ENCODE measurements at regions not wholly inside any gene's neighbourhood (a gene's known extent, or its start where the extent isn't known, plus 50 kb on each side); places are given as distances from the start of the nearest gene placed in this dataset.

DNA sequence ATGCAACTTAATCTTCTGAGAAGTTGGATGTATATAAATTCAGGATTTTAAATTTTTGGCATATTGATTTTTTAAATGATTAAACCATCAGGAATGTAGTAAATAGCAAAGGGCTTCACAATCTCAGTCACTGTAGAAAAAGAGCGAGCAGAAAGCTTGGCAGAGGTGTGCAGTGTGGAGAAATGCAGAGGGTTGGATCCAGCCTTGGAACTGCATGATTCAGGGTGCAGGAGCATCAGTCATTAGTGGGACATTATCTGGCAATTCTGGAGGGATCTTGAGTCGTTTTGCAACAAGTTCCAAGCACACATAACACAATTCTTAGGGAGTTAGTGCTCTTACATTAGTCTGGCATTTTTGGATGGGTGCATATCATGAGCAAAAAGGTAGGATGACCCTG, 267.9 kb downstream of the PLA2G4A start:
- ChIA-PET POLR2A (no interaction called here), CTCF (no interaction called here)
- H3K27me3 Mint-ChIP-seq (ENCODE audit: low read depth), result no peaks in the 10 kb centered on the region
- no peak overlapping the region for H3K27ac Mint-ChIP-seq
- no peak overlapping the region for H3K4me3 Mint-ChIP-seq
- ATAC-seq (no peak), DNase-seq (no peak)
- H3K4me1 Mint-ChIP-seq (ENCODE audit: low read depth), result peaks cover 8% of the 10 kb centered on the region
- H3K36me3 Mint-ChIP-seq (ENCODE audit: low read depth), result peaks cover 8% of the 10 kb centered on the region
- no peaks in the 10 kb centered on the region for H3K9me3 Mint-ChIP-seq (ENCODE audit: insufficient read depth)

DNA sequence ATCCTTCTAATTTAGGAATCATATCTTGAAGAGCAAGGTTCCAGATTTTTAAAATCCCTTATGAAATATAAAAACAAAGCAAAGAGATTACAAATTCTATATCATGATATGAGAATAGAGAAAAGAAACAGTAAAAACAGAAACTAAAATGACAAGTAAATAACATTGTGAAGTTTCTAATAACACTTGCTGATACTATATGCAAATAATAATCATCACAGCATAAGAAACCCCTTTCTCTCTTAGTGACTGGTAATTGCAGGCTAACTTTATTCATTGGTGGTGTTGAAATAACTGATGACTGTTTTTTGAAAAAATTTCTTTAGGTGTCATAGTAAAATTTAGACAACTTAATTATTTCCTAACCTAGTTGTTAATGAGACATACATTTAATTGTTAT, 281.6 kb downstream of the PLA2G4A start:
- POLR2A ChIA-PET, result no interaction called here

DNA sequence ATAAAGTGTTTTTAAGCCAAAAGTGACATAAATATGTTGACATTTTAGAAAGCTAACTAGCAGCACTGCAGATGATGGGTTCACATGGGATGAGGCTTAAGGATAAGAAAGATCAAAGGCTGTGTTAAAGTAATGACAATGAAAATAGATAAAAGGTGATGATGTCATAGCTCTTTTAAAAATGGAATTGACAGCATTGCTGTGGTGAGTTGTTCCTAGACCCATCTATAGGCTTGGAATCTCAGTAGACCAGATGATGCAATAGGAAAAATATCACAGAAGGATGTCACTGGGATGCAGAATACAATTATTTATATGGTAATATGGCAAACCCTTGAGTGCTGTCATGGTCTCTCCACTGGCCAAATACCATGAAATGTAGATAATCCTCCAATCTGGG, 286.0 kb downstream of the PLA2G4A start:
- H3K27me3 Mint-ChIP-seq (ENCODE audit: low read depth), result no peaks in the 10 kb centered on the region
- H3K4me3 Mint-ChIP-seq, result no peak overlapping the region
- no peaks in the 10 kb centered on the region for H3K9me3 Mint-ChIP-seq (ENCODE audit: insufficient read depth)
- ChIA-PET POLR2A (no interaction called here), CTCF (no interaction called here)
- no peak for DNase-seq
- no peak overlapping the region for H3K27ac Mint-ChIP-seq
- no peaks in the 10 kb centered on the region for H3K4me1 Mint-ChIP-seq (ENCODE audit: low read depth)
- ATAC-seq, result no peak
- no peaks in the 10 kb centered on the region for H3K36me3 Mint-ChIP-seq (ENCODE audit: low read depth)

More for the DNA sequence above, 281.6 kb downstream of the PLA2G4A start:
- H3K4me1 Mint-ChIP-seq (ENCODE audit: low read depth), result no peaks in the 10 kb centered on the region
- peaks cover 1% of the 10 kb centered on the region for H3K36me3 Mint-ChIP-seq (ENCODE audit: low read depth)
- no peaks in the 10 kb centered on the region for H3K9me3 Mint-ChIP-seq (ENCODE audit: insufficient read depth)
- no peak for ATAC-seq
- H3K27ac Mint-ChIP-seq, result no peak overlapping the region
- H3K4me3 Mint-ChIP-seq, result no peak overlapping the region
- CTCF ChIA-PET, result no interaction called here
- no peak for DNase-seq
- no peaks in the 10 kb centered on the region for H3K27me3 Mint-ChIP-seq (ENCODE audit: low read depth)

DNA sequence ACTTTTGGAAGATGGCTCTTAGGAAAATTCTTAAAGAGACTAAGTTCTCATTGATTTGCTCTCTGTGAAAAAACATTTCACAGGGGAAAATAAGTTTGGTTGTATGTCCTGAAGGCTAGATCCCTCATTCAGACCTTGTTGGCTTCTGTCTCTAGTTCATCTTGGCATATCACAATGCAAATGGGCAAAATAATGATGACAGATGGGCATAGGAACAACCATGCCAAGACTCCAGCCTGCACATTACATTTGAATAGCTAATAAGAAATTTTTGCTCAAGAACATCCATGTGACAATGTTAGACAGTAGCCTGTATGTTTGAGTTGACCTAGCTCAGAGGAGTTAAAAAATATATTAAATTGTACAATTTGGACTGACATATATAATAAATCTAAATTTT, 292.9 kb downstream of the PLA2G4A start:
- no peaks in the 10 kb centered on the region for H3K36me3 Mint-ChIP-seq (ENCODE audit: low read depth)
- H3K27me3 Mint-ChIP-seq (ENCODE audit: low read depth), result no peaks in the 10 kb centered on the region
- ChIA-PET POLR2A (no interaction called here), CTCF (no interaction called here)
- no peak overlapping the region for H3K4me3 Mint-ChIP-seq
- H3K27ac Mint-ChIP-seq, result no peak overlapping the region
- H3K4me1 Mint-ChIP-seq (ENCODE audit: low read depth), result no peaks in the 10 kb centered on the region
- H3K9me3 Mint-ChIP-seq (ENCODE audit: insufficient read depth), result no peaks in the 10 kb centered on the region
- no peak for DNase-seq
- ATAC-seq, result no peak

DNA sequence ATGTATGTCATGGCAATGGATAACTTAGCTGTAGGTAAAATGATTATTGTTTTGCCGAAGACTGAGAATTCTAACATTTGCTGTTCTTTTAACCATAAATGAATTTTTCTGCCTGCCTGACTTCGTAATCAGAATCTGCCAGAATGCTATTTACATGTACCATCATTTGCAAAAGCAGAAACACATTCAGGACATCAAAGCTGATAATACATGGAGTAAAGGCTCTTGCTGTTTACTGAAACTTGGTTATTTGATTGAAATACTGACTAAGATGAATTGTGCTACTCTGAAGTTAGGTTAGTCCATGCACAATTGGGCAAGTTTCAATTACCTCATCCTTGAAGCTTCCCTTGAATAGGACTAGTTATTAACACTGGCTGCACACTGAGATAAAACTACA, 293.8 kb downstream of the PLA2G4A start:
- Mint-ChIP-seq H3K4me3 (no peak overlapping the region), H3K36me3 (ENCODE audit: low read depth) (no peaks in the 10 kb centered on the region), H3K27ac (no peak overlapping the region), H3K27me3 (ENCODE audit: low read depth) (no peaks in the 10 kb centered on the region), H3K4me1 (ENCODE audit: low read depth) (no peaks in the 10 kb centered on the region), H3K9me3 (ENCODE audit: insufficient read depth) (no peaks in the 10 kb centered on the region)
- POLR2A ChIA-PET, result no interaction called here
- CTCF ChIA-PET, result no interaction called here
- DNase-seq (no peak), ATAC-seq (no peak)

DNA sequence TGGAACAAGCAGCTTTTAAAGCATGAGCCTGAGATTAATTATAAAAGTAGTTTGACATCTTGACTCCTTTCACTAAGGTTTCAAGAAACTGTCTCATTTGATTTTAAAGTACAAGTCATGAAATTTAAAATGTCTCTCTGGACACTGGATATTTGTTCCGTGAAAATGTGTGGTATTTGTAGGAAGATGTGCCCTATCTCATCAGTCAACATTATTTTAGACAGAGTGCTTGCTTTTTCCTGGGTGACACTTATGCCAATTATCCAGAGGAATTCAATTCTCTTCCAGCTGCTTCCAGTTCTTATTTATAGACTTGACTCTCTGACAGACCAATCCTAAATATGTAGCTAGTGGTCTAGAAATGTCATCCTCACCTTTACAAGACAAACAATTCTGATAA, 300.4 kb downstream of the PLA2G4A start:
- H3K36me3 Mint-ChIP-seq (ENCODE audit: low read depth), result no peaks in the 10 kb centered on the region
- H3K27me3 Mint-ChIP-seq (ENCODE audit: low read depth), result no peaks in the 10 kb centered on the region
- ATAC-seq, result no peak
- H3K4me3 Mint-ChIP-seq, result no peak overlapping the region
- H3K4me1 Mint-ChIP-seq (ENCODE audit: low read depth), result peaks cover 10% of the 10 kb centered on the region
- no peaks in the 10 kb centered on the region for H3K9me3 Mint-ChIP-seq (ENCODE audit: insufficient read depth)
- no peak overlapping the region for H3K27ac Mint-ChIP-seq
- DNase-seq, result no peak
- POLR2A ChIA-PET, result no interaction called here
- CTCF ChIA-PET, result no interaction called here

DNA sequence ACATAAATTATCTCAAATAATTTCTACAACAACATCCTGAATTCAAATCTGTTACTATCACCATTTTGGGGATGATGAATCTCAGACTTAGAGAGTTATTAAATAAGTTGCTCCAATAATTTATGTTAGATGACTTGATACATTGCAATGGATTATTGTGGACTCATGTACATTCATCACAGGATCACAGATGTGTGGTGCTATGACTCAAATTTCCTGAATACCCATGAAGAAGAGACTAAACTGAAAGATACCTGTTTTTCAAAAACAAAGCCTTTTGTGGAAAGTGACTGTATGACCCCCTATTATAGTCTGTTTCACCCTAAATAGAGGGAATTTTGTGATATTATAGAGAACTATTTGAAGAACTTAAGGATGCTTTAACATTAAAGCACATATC, 315.0 kb downstream of the PLA2G4A start:
- ChIA-PET CTCF (no interaction called here), POLR2A (no interaction called here)
- Mint-ChIP-seq H3K4me3 (no peak overlapping the region), H3K4me1 (ENCODE audit: low read depth) (no peaks in the 10 kb centered on the region), H3K27ac (no peak overlapping the region), H3K27me3 (ENCODE audit: low read depth) (no peaks in the 10 kb centered on the region), H3K9me3 (ENCODE audit: insufficient read depth) (peaks cover 13% of the 10 kb centered on the region), H3K36me3 (ENCODE audit: low read depth) (no peaks in the 10 kb centered on the region)
- DNase-seq (no peak), ATAC-seq (no peak)

DNA sequence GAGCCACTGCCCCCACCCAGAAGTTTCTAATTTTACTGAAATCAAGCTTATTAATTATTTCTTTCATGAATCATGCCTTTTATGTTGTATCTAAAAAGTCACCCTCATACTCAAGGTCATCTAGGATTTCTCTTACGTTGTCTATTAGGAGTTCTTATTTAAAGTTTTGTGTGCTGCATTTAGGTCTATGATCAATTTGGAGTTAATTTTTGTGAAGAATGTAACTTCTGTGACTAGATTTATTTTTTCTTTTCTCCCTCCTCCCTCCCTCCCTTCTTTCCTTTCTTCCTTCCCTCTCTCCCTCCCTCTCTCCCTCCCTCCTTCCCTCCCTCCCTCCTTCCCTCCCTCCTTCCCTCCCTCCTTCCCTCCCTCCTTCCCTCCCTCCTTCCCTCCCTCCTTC, 317.6 kb downstream of the PLA2G4A start:
- no peak for DNase-seq
- no peak for ATAC-seq
- Mint-ChIP-seq H3K36me3 (ENCODE audit: low read depth) (no peaks in the 10 kb centered on the region), H3K27me3 (ENCODE audit: low read depth) (no peaks in the 10 kb centered on the region), H3K4me3 (no peak overlapping the region), H3K27ac (no peak overlapping the region), H3K4me1 (ENCODE audit: low read depth) (no peaks in the 10 kb centered on the region), H3K9me3 (ENCODE audit: insufficient read depth) (peaks cover 17% of the 10 kb centered on the region)
- POLR2A ChIA-PET, result no interaction called here
- CTCF ChIA-PET, result no interaction called here

DNA sequence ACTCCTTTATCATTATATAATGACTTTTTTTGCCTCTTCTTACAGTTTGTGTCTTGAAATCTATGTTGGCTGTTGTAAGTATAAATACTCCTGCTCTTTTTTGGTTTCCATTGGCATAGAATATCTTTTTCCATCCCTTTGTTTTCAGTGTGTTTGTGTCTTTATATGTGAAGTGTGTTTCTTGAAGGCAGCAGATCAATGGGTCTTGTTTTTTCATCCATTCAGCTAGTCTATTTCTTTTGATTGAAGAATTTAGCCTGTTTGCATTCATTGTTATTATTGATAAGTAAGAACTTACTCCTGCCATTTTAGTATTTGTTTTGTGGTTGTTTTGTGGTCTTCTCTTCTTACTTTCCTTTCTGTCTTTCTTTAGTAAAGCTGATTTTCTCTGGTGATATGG, 322.8 kb downstream of the PLA2G4A start:
- no peaks in the 10 kb centered on the region for H3K27me3 Mint-ChIP-seq (ENCODE audit: low read depth)
- no peaks in the 10 kb centered on the region for H3K4me1 Mint-ChIP-seq (ENCODE audit: low read depth)
- DNase-seq (no peak), ATAC-seq (no peak)
- no peak overlapping the region for H3K4me3 Mint-ChIP-seq
- peaks cover 30% of the 10 kb centered on the region for H3K9me3 Mint-ChIP-seq (ENCODE audit: insufficient read depth)
- POLR2A ChIA-PET, result no interaction called here
- H3K36me3 Mint-ChIP-seq (ENCODE audit: low read depth), result no peaks in the 10 kb centered on the region
- no peak overlapping the region for H3K27ac Mint-ChIP-seq
- CTCF ChIA-PET, result interaction anchor here (0.9 kb wide), 1 partner anchor 57 kb away, joined by 3 read pairs; no protein-coding TSS in a partner anchor

DNA sequence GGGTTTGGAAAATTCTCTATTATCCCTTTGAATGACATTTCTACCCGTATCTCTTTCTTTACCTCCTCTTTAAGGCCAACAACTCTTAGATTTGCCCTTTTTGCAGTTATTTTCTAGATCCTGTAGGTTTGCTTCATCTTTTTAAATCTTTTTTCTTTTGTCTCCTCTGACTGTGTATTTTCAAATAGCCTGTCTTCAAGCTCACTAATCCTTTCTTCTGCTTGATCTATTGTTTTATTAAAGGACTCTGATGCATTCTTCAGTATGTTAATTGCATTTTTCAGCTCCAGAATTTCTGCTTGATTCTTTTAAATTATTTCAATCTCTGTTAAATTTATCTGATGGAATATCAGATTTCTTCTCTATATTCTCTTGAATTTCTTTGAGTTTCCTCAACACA, 324.3 kb downstream of the PLA2G4A start:
- CTCF ChIA-PET, result no interaction called here
- ATAC-seq, result no peak
- Mint-ChIP-seq H3K36me3 (ENCODE audit: low read depth) (no peaks in the 10 kb centered on the region), H3K9me3 (ENCODE audit: insufficient read depth) (peaks cover 24% of the 10 kb centered on the region), H3K4me3 (no peak overlapping the region), H3K27me3 (ENCODE audit: low read depth) (no peaks in the 10 kb centered on the region), H3K27ac (no peak overlapping the region), H3K4me1 (ENCODE audit: low read depth) (peaks cover 3% of the 10 kb centered on the region)
- no peak for DNase-seq
- POLR2A ChIA-PET, result no interaction called here

DNA sequence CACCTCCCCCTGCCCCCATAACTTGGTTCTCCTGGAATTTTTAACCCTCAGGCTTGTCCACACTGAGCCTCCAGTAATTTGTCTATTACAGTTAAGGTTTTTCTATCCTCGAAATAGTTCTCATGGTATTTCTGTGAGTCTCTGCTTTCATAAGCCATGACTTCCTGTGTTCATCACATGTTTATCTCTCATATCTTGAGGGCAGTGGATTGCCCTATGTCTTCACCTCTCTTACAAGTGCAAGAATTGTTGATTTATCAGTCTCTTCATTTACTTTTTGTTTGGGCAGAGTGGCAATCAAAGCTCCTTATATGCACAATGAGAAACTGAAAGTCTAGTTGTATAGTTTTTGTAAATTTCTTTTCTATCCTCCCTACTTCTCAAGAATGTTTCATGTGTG, 328.4 kb downstream of the PLA2G4A start:
- CTCF ChIA-PET, result no interaction called here
- Mint-ChIP-seq H3K9me3 (ENCODE audit: insufficient read depth) (peaks cover 12% of the 10 kb centered on the region), H3K27me3 (ENCODE audit: low read depth) (no peaks in the 10 kb centered on the region), H3K4me3 (no peak overlapping the region), H3K4me1 (ENCODE audit: low read depth) (peaks cover 3% of the 10 kb centered on the region), H3K27ac (no peak overlapping the region), H3K36me3 (ENCODE audit: low read depth) (no peaks in the 10 kb centered on the region)
- ATAC-seq, result no peak
- DNase-seq, result no peak
- POLR2A ChIA-PET, result no interaction called here

DNA sequence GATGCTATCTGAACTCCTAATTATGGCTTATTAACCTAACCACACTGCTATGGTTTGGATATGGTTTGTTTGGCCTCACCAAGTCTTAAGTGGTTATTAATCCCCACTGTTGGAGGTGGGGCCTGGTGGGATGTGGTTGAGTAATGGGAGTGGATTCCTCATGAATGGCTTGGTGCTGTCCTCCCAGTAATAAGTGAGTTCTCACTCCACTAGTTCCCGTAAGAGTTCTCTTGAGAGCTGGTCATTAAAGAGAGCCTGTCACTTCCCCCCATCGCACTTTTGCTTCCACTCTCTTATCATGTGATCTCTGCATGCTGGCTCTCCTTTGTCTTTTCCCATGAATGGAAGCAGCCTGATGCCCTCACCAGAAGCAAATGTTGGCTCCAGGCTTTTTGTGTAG, 328.8 kb downstream of the PLA2G4A start:
- ChIA-PET CTCF (no interaction called here), POLR2A (no interaction called here)
- Mint-ChIP-seq H3K4me1 (ENCODE audit: low read depth) (peaks cover 3% of the 10 kb centered on the region), H3K27me3 (ENCODE audit: low read depth) (no peaks in the 10 kb centered on the region), H3K4me3 (no peak overlapping the region), H3K36me3 (ENCODE audit: low read depth) (no peaks in the 10 kb centered on the region), H3K9me3 (ENCODE audit: insufficient read depth) (peaks cover 8% of the 10 kb centered on the region), H3K27ac (no peak overlapping the region)
- no peak for ATAC-seq
- no peak for DNase-seq

DNA sequence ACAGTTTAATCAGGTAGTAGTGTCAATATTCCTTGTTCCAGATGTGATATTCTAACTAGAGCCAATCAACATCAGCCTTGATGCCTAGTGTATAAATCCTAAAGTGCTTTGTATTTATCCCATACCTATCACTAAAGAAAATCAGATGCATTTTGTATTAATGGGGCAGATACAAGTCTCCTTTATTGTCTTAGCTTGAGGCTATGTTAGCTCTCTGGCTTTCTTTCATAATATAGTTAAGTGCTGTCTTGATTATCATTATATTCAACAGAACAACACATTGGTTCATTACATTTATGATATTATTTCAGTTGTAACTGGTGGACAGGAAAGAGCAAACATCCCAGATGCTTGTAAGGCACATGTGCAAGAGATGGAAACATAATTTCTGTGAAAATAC, 338.8 kb downstream of the PLA2G4A start:
- ATAC-seq (no peak), DNase-seq (no peak)
- H3K27me3 Mint-ChIP-seq (ENCODE audit: low read depth), result no peaks in the 10 kb centered on the region
- H3K4me1 Mint-ChIP-seq (ENCODE audit: low read depth), result no peaks in the 10 kb centered on the region
- no peaks in the 10 kb centered on the region for H3K36me3 Mint-ChIP-seq (ENCODE audit: low read depth)
- H3K4me3 Mint-ChIP-seq, result no peak overlapping the region
- peaks cover 11% of the 10 kb centered on the region for H3K9me3 Mint-ChIP-seq (ENCODE audit: insufficient read depth)
- POLR2A ChIA-PET, result no interaction called here
- CTCF ChIA-PET, result no interaction called here
- H3K27ac Mint-ChIP-seq, result no peak overlapping the region
